Right lobe of liver (tissue), 4 donors: ENCODE measurements at regions not wholly inside any gene's neighbourhood (a gene's known extent, or its start where the extent isn't known, plus 50 kb on each side); places are given as distances from the start of the nearest gene placed in this dataset.

ENCODE experiments used
- POLR2A ChIP-seq: fragments of 450-650 bp; IDR thresholded peaks from one replicate; pipeline ENCODE4 v1.6.1; 2017; ENCODE audit warnings: antibody characterized with exemption, mild to moderate bottlenecking
- TF ChIP-seq, protein P1 (sequence below), 4 donors: fragments of 200-600 bp in 3 of 4; fragments of 450-650 bp in 1 of 4; IDR thresholded peaks; one replicate each; pipeline versions ENCODE4 v1.5.1 to v1.8.0; 2016 to 2022; ENCODE audit warnings: antibody characterized with exemption in 4 of 4, mild to moderate bottlenecking in 2 of 4
- donor health status: DM: no; HTN: no; CAD: no.
- donor health status: DM: no; HTN: no; CAD: no.
- donor health status: DM: no; HTN: yes; CAD: no.

DNA sequence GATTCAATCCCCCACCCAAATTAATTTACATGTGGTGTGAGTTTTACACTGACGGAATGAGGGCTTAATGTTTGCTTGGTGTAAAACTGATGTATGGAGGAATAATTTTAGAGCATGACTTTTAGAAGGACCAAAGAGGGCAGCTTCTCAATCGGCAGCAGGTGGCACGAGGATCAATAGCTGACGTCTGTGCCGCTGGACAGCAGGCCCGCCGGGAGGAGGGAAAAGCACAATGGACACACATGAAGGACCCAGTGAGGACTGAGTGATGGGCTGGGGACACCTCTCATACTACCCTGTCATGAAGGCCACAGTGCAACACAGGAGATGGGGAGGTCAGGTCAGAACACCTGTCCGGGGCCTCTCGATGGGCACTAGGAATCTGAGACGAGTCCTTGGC is 61.4 kb upstream of the NSMCE3 start:
- TF ChIP-seq POLR2A: no peak
- TF ChIP-seq, protein P1, sequence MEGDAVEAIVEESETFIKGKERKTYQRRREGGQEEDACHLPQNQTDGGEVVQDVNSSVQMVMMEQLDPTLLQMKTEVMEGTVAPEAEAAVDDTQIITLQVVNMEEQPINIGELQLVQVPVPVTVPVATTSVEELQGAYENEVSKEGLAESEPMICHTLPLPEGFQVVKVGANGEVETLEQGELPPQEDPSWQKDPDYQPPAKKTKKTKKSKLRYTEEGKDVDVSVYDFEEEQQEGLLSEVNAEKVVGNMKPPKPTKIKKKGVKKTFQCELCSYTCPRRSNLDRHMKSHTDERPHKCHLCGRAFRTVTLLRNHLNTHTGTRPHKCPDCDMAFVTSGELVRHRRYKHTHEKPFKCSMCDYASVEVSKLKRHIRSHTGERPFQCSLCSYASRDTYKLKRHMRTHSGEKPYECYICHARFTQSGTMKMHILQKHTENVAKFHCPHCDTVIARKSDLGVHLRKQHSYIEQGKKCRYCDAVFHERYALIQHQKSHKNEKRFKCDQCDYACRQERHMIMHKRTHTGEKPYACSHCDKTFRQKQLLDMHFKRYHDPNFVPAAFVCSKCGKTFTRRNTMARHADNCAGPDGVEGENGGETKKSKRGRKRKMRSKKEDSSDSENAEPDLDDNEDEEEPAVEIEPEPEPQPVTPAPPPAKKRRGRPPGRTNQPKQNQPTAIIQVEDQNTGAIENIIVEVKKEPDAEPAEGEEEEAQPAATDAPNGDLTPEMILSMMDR (IDR thresholded peaks at IDR 0.05): no peak
